Adrenal gland (tissue), 9 donors: ENCODE measurements at regions not wholly inside any gene's neighbourhood (a gene's known extent, or its start where the extent isn't known, plus 50 kb on each side); places are given as distances from the start of the nearest gene placed in this dataset.

Experiments
- DNase-seq, 7 donors: peaks; one replicate each; pipeline ENCODE4 v3.0.0-alpha.2; 2019 to 2020
- H3K27ac ChIP-seq, 5 donors: fragments of 200-600 bp; sonication (generic) in 4 of 5; 1 replicate in 3 of 5; 2 replicates in 2 of 5; pipeline versions ENCODE4 v1.5.1 to v1.8.0; 2016 to 2020; ENCODE audit warnings: mild to moderate bottlenecking in 1 of 5
- H3K27me3 ChIP-seq: fragments of 200-600 bp; 2 replicates; pipeline ENCODE4 v1.8.0; 2021
- H3K36me3 ChIP-seq, 2 donors: fragments of 200-600 bp; replicated peaks in 1 of 2; 1 replicate in 1 of 2; 2 replicates in 1 of 2; pipeline versions ENCODE4 v1.5.1 to v1.8.0; 2018 to 2022
- H3K4me1 ChIP-seq, 2 donors: fragments of 200-600 bp; replicated peaks in 1 of 2; 1 replicate in 1 of 2; 2 replicates in 1 of 2; pipeline versions ENCODE4 v1.5.1 to v1.8.0; 2018 to 2021
- H3K4me3 ChIP-seq, 4 donors: fragments of 200-600 bp; sonication (generic) in 3 of 4; one replicate each; pipeline ENCODE4 v1.5.1; 2016 to 2018
- H3K9me3 ChIP-seq, 3 donors: fragments of 200-600 bp; sonication (generic) in 1 of 3; replicated peaks in 1 of 3; 1 replicate in 2 of 3; 2 replicates in 1 of 3; pipeline versions ENCODE4 v1.5.1 to v1.8.0; 2016 to 2021
- CTCF ChIP-seq, 6 experiments: fragments of 450-650 bp in 4 of 6; fragments of 200-600 bp in 2 of 6; sonication (generic) in 1 of 6; IDR thresholded peaks; 1 replicate in 5 of 6; 2 replicates in 1 of 6; pipeline versions ENCODE4 v1.5.1 to v1.8.0; 2016 to 2021; ENCODE audit warnings: antibody characterized with exemption in 6 of 6, mild to moderate bottlenecking in 2 of 6, moderate library complexity in 1 of 6
- POLR2A ChIP-seq, 2 donors: fragments of 450-650 bp; IDR thresholded peaks; one replicate each; pipeline ENCODE4 v1.6.1; 2017; ENCODE audit warnings: antibody characterized with exemption in 2 of 2, mild to moderate bottlenecking in 2 of 2, moderate library complexity in 1 of 2
- WGBS, 4 donors: extraction: QIAGEN DNeasy Blood & Tissue Kit in 2 of 4; methylation state at CpG; one replicate each; pipeline versions ENCODE4 v1.1.5 to v1.1.7; 2013 to 2017; 5-methylcytosine and 5-hydroxymethylcytosine counted together
- intact Hi-C, 2 donors: fragments of 100-400 bp; cut with DNase I; formaldehyde crosslinking; loops; one replicate each; pipeline versions ENCODE4 v1.14.1 to v1.15.0; 2022 to 2023
- donor health status: healthy with polysubstance abuse.
- donor health status: Bipolar disorder and iron deficiency.
- donor health status: DM: yes; HTN: yes; CAD: no.
- donor health status: DM: no; HTN: no; CAD: no.
- donor health status: DM: no; HTN: no; CAD: no.

- no peaks in the 10 kb centered on the region for H3K36me3 ChIP-seq
- intact Hi-C loops: no loop called here
- H3K9me3 ChIP-seq: no peaks in the 10 kb centered on the region
- peaks cover 2 to 5% of the 10 kb centered on the region in 2 donors for H3K4me1 ChIP-seq
- H3K27ac ChIP-seq: no peak overlapping the region
- TF ChIP-seq POLR2A (IDR thresholded peaks at IDR 0.05): no peak
- no peak for TF ChIP-seq CTCF (IDR thresholded peaks at IDR 0.05)
- DNase-seq: no peak
- H3K27me3 ChIP-seq: no peaks in the 10 kb centered on the region
- WGBS, 4 donors: 73 to 95% (median 82%) methylated on average over 1 of the region's 1 CpG
- H3K4me3 ChIP-seq: no peak overlapping the region
These were observed 264.7 kb downstream of the BAMBI start for GRCh38 chr10:28942012-28942411.

- Histone ChIP-seq H3K9me3 (no peaks in the 10 kb centered on the region), H3K27me3 (no peaks in the 10 kb centered on the region), H3K27ac (no peak overlapping the region), H3K36me3 (no peaks in the 10 kb centered on the region), H3K4me3 (no peak overlapping the region), H3K4me1 (peaks cover 4 to 5% of the 10 kb centered on the region in 2 donors)
- intact Hi-C loops: no loop called here
- TF ChIP-seq POLR2A (IDR thresholded peaks at IDR 0.05): no peak
- no peak for TF ChIP-seq CTCF (IDR thresholded peaks at IDR 0.05)
- DNase-seq: no peak
- WGBS, 4 donors: 10 to 30% (median 18%) methylated on average over 1 of the region's 1 CpG
These were observed 268.6 kb downstream of the BAMBI start for GRCh38 chr10:28945959-28946358.

- Histone ChIP-seq H3K4me3 (no peak overlapping the region), H3K9me3 (no peaks in the 10 kb centered on the region), H3K27ac (no peak overlapping the region), H3K27me3 (no peaks in the 10 kb centered on the region), H3K4me1 (peaks cover 4 to 5% of the 10 kb centered on the region in 2 donors), H3K36me3 (no peaks in the 10 kb centered on the region)
- intact Hi-C loops: no loop called here
- no peak for DNase-seq
- no peak for TF ChIP-seq CTCF (IDR thresholded peaks at IDR 0.05)
- TF ChIP-seq POLR2A (IDR thresholded peaks at IDR 0.05): no peak
- WGBS, 4 donors: 45 to 72% (median 51%) methylated on average over 2 of the region's 2 CpGs
These were observed 269.2 kb downstream of the BAMBI start for GRCh38 chr10:28946479-28946878.

GRCh38 chr10:28947171-28947570 is 269.9 kb downstream of the BAMBI start:
- Histone ChIP-seq H3K4me3 (no peak overlapping the region), H3K4me1 (peaks cover 4 to 5% of the 10 kb centered on the region in 2 donors), H3K27ac (no peak overlapping the region), H3K27me3 (no peaks in the 10 kb centered on the region), H3K36me3 (no peaks in the 10 kb centered on the region), H3K9me3 (no peaks in the 10 kb centered on the region)
- TF ChIP-seq POLR2A (IDR thresholded peaks at IDR 0.05) (no peak), CTCF (IDR thresholded peaks at IDR 0.05) (no peak)
- DNase-seq: peak in 3 of 7 donors; percentile 15 to 53 (median 17)
- intact Hi-C loops: no loop called here
- WGBS, 4 donors: 49 to 63% (median 59%) methylated on average over 6 of the region's 6 CpGs
